IMR-90 (cell line): ENCODE measurements at regions not wholly inside any gene's neighbourhood (a gene's known extent, or its start where the extent isn't known, plus 50 kb on each side); places are given as distances from the start of the nearest gene placed in this dataset.

Experiments
- ATAC-seq: fragments of 200-7000 bp; cut with Tn5 transposase; 2 replicates; pipeline ENCODE4 v1.9.1; 2020; ENCODE audit warnings: low read depth, mild to moderate bottlenecking, moderate library complexity
- BruUV-seq: library from RNA; stranded (reverse); fragments of 400-500 nt; replicated peaks from 2 replicates; lab custom pipeline; 2021; lab: Mats Ljungman, UMichigan
- CTCF ChIA-PET: fragments of 300-600 bp; formaldehyde crosslinking; extraction: SDS; loops from one replicate; lab custom pipeline; 2021; ENCODE audit warnings: antibody characterized with exemption; lab: Yijun Ruan, JAX
- POLR2A ChIA-PET: fragments of 300-600 bp; sonication (Branson Sonifier 250); formaldehyde crosslinking; loops from one replicate; lab custom pipeline; 2022; ENCODE audit warnings: antibody characterized with exemption; ENCODE audit not compliant: unreplicated experiment; lab: Charles Lee
- DNase-seq: peaks from one replicate; pipeline ENCODE4 v3.0.0; 2013
- H2AFZ ChIP-seq: replicated peaks from 2 replicates; pipeline ENCODE3; 2013; ENCODE audit warnings: low read length, mild to moderate bottlenecking; ENCODE audit not compliant: poor library complexity
- H2AK5ac ChIP-seq: 2 replicates; pipeline ENCODE4 v1.6.1; 2013; ENCODE audit warnings: low read depth, low read length, inconsistent platforms
- H2AK9ac ChIP-seq: replicated peaks from 2 replicates; pipeline ENCODE3; 2013; ENCODE audit warnings: mild to moderate bottlenecking, low read depth, low read length, moderate library complexity; ENCODE audit not compliant: poor library complexity
- H2BK120ac ChIP-seq: 2 replicates; pipeline ENCODE4 v1.6.1; 2013; ENCODE audit warnings: low read depth, low read length, inconsistent platforms
- H2BK15ac ChIP-seq: 3 replicates; pipeline ENCODE4 v1.6.1; 2013; ENCODE audit warnings: low read depth, low read length, inconsistent platforms
- H2BK20ac ChIP-seq: 2 replicates; pipeline ENCODE4 v1.6.1; 2013; ENCODE audit warnings: low read depth, mild to moderate bottlenecking, inconsistent platforms, low read length, moderate library complexity
- H2BK5ac ChIP-seq: 2 replicates; pipeline ENCODE4 v1.6.1; 2013; ENCODE audit warnings: mild to moderate bottlenecking, low read depth, low read length, inconsistent platforms; ENCODE audit not compliant: poor library complexity, severe bottlenecking
- H3K14ac ChIP-seq: replicated peaks from 2 replicates; pipeline ENCODE4 v1.6.1; 2013; ENCODE audit warnings: low read depth, low read length, inconsistent platforms
- H3K18ac ChIP-seq: 2 replicates; pipeline ENCODE4 v1.6.1; 2013; ENCODE audit warnings: low read depth, low read length, control low read depth
- H3K23ac ChIP-seq: 2 replicates; pipeline ENCODE4 v1.6.1; 2013; ENCODE audit warnings: low read depth, low read length, inconsistent platforms
- H3K27ac ChIP-seq: 2 replicates; pipeline ENCODE4 v1.5.1; 2013; ENCODE audit warnings: mild to moderate bottlenecking, control low read depth, low read length; ENCODE audit not compliant: insufficient read depth
- H3K27me3 ChIP-seq: 2 replicates; pipeline ENCODE4 v1.6.1; 2013; ENCODE audit warnings: low read length; ENCODE audit not compliant: control insufficient read depth, insufficient read depth
- H3K36me3 ChIP-seq: 2 replicates; pipeline ENCODE4 v1.6.1; 2013; ENCODE audit warnings: low read length, mixed read lengths; ENCODE audit not compliant: control insufficient read depth, insufficient read depth
- H3K4ac ChIP-seq: 2 replicates; pipeline ENCODE4 v1.6.1; 2013; ENCODE audit warnings: low read depth, low read length, inconsistent platforms
- H3K4me1 ChIP-seq: 2 replicates; pipeline ENCODE4 v1.6.1; 2013; ENCODE audit warnings: low read length, mixed read lengths; ENCODE audit not compliant: control insufficient read depth, insufficient read depth
- H3K4me2 ChIP-seq: 2 replicates; pipeline ENCODE4 v1.6.1; 2013; ENCODE audit warnings: low read depth, mild to moderate bottlenecking, control low read depth, low read length, moderate library complexity
- H3K4me3 ChIP-seq: 2 replicates; pipeline ENCODE4 v1.5.1; 2013; ENCODE audit warnings: low read depth, mild to moderate bottlenecking, control low read depth, low read length, moderate library complexity; ENCODE audit not compliant: insufficient read depth
- H3K56ac ChIP-seq: 2 replicates; pipeline ENCODE4 v1.6.1; 2013; ENCODE audit warnings: low read length, inconsistent platforms; ENCODE audit not compliant: insufficient read depth; ENCODE audit errors: extremely low read depth
- H3K79me1 ChIP-seq, 2 experiments: 2 replicates each; pipeline ENCODE4 v1.6.1; 2013; ENCODE audit warnings: low read length in 2 of 2, inconsistent platforms in 1 of 2, low read depth in 1 of 2
- H3K9ac ChIP-seq: 2 replicates; pipeline ENCODE4 v1.6.1; 2013; ENCODE audit warnings: low read depth, low read length, control low read depth
- H3K9me1 ChIP-seq: 2 replicates; pipeline ENCODE4 v1.6.1; 2013; ENCODE audit warnings: low read length, inconsistent platforms; ENCODE audit not compliant: insufficient read depth
- H3K9me3 ChIP-seq: 2 replicates; pipeline ENCODE4 v1.6.1; 2013; ENCODE audit warnings: low read length; ENCODE audit not compliant: control insufficient read depth, insufficient read depth
- H4K20me1 ChIP-seq: 2 replicates; pipeline ENCODE4 v1.6.1; 2013; ENCODE audit warnings: low read length, inconsistent platforms; ENCODE audit not compliant: insufficient read depth
- H4K5ac ChIP-seq: 2 replicates; pipeline ENCODE4 v1.6.1; 2013; ENCODE audit warnings: mild to moderate bottlenecking, low read depth, low read length, control low read depth
- H4K8ac ChIP-seq, 2 experiments: 2 replicates each; pipeline ENCODE4 v1.6.1; 2013; ENCODE audit warnings: low read depth in 2 of 2, low read length in 2 of 2, control low read depth in 1 of 2, inconsistent platforms in 1 of 2
- H4K91ac ChIP-seq: 2 replicates; pipeline ENCODE4 v1.6.1; 2013; ENCODE audit warnings: low read depth, low read length, inconsistent platforms; ENCODE audit not compliant: insufficient read depth
- NFE2L2 ChIP-seq: fragments of 150-350 bp; IDR thresholded peaks from 2 replicates; pipeline ENCODE4 v1.6.1; 2016; ENCODE audit warnings: low read depth, mild to moderate bottlenecking, low read length
- RCOR1 ChIP-seq: IDR thresholded peaks from 2 replicates; pipeline ENCODE4 v1.6.1; 2012; ENCODE audit warnings: mild to moderate bottlenecking, low read length, improper control_type of control experiment; ENCODE audit not compliant: insufficient replicate concordance
- dilution Hi-C: fragments of 300-500 bp; cut with HindIII; formaldehyde crosslinking; loops from one replicate; pipeline ENCODE4 v1.14.3; 2018; ENCODE audit warnings: low sequenced_read_pairs; ENCODE audit not compliant: unreplicated experiment
- in situ Hi-C: fragments of 300-500 bp; cut with MboI; formaldehyde crosslinking; loops from 3 replicates; pipeline ENCODE4 v1.14.3; 2019; ENCODE audit warnings: low sequenced_read_pairs, inconsistent platforms, mixed read lengths
- intact Hi-C: fragments of 100-400 bp; cut with micrococcal nuclease; formaldehyde crosslinking; loops from 2 replicates; pipeline ENCODE4 v1.10.0; 2022
- TF ChIP-seq, protein P1 (sequence below): conservative IDR thresholded peaks from 2 replicates; pipeline ENCODE4 v1.5.1; 2012; ENCODE audit warnings: mild to moderate bottlenecking, low read depth, low read length, improper control_type of control experiment

- Histone ChIP-seq H4K5ac (no peak overlapping the region), H2AK5ac (no peak overlapping the region), H3K9me3 (no peaks in the 10 kb centered on the region; the same call in 1 of the 2 replicates), H3K4me1 (peaks cover 4% of the 10 kb centered on the region), H2AFZ (no peak overlapping the region), H4K8ac (no peak overlapping the region), H3K4me3 (no peak overlapping the region), H2BK15ac (no peak overlapping the region), H2BK5ac (no peak overlapping the region), H3K56ac (no peak overlapping the region), H3K36me3 (no peaks in the 10 kb centered on the region), H3K4ac (no peak overlapping the region), H3K27me3 (peaks cover 11% of the 10 kb centered on the region), H3K9ac (no peak overlapping the region), H4K91ac (no peak overlapping the region), H2AK9ac (no peak overlapping the region), H2BK20ac (no peak overlapping the region), H2BK120ac (no peak overlapping the region), H3K23ac (no peak overlapping the region), H3K4me2 (no peak overlapping the region), H3K79me1 (no peaks in the 10 kb centered on the region), H3K14ac (no peak overlapping the region), H3K18ac (no peak overlapping the region), H3K27ac (no peak overlapping the region), H4K20me1 (no peaks in the 10 kb centered on the region; the same call in 1 of the 2 replicates), H3K9me1 (no peaks in the 10 kb centered on the region)
- ChIA-PET POLR2A (no interaction called here), CTCF (no interaction called here)
- dilution Hi-C loops (no loop called here), intact Hi-C loops (no loop called here), in situ Hi-C loops (no loop called here)
- DNase-seq = no peak
- no peak for ATAC-seq
- TF ChIP-seq, protein P1, sequence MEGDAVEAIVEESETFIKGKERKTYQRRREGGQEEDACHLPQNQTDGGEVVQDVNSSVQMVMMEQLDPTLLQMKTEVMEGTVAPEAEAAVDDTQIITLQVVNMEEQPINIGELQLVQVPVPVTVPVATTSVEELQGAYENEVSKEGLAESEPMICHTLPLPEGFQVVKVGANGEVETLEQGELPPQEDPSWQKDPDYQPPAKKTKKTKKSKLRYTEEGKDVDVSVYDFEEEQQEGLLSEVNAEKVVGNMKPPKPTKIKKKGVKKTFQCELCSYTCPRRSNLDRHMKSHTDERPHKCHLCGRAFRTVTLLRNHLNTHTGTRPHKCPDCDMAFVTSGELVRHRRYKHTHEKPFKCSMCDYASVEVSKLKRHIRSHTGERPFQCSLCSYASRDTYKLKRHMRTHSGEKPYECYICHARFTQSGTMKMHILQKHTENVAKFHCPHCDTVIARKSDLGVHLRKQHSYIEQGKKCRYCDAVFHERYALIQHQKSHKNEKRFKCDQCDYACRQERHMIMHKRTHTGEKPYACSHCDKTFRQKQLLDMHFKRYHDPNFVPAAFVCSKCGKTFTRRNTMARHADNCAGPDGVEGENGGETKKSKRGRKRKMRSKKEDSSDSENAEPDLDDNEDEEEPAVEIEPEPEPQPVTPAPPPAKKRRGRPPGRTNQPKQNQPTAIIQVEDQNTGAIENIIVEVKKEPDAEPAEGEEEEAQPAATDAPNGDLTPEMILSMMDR = no peak
- TF ChIP-seq NFE2L2 (no peak), RCOR1 (no peak)
- no TSS peak for BruUV-seq
These were observed 80.2 kb upstream of the C15orf39 start for GRCh38 chr15:75121491-75121890.
